T-helper 22 cell (primary cell): ENCODE measurements at regions not wholly inside any gene's neighbourhood (a gene's known extent, or its start where the extent isn't known, plus 50 kb on each side); places are given as distances from the start of the nearest gene placed in this dataset.
"Not testable (repeated sequence)": the region's sequence is repeated elsewhere in the genome, so short reads cannot be mapped to it uniquely, and the experiment has no call there.

Experiments used
- DNase-seq: peaks from one replicate; pipeline ENCODE4 v3.0.0-alpha.2; 2020; ENCODE audit warnings: low read depth

GRCh38 chr12:31820832-31821231 is 92.0 kb upstream of the AMN1 start:
- no peak for DNase-seq

- DNase-seq: no peak
Measured at GRCh38 chr12:31819427-31819826, 90.6 kb upstream of the AMN1 start.

GRCh38 chr12:31818623-31819268 is 89.9 kb upstream of the AMN1 start:
- no peak for DNase-seq

- DNase-seq: no peak
Measured at GRCh38 chr12:31817120-31817519, 88.3 kb upstream of the AMN1 start.

GRCh38 chr12:31815096-31815495 is 86.3 kb upstream of the AMN1 start:
- DNase-seq: no peak

GRCh38 chr12:31813305-31813704 is 84.5 kb upstream of the AMN1 start:
- DNase-seq: no peak

GRCh38 chr12:31807773-31808097 is 78.9 kb upstream of the AMN1 start:
- DNase-seq: no peak

GRCh38 chr12:31807081-31807772 is 78.4 kb upstream of the AMN1 start:
- not testable (repeated sequence) for DNase-seq

GRCh38 chr12:31805681-31806080 is 76.9 kb upstream of the AMN1 start:
- DNase-seq: not testable (repeated sequence)

GRCh38 chr12:31804707-31805106 is 75.9 kb upstream of the AMN1 start:
- not testable (repeated sequence) for DNase-seq

GRCh38 chr12:31804185-31804504 is 75.3 kb upstream of the AMN1 start:
- DNase-seq: no peak

- no peak for DNase-seq
Measured at GRCh38 chr12:31803306-31804184, 74.7 kb upstream of the AMN1 start.

- no peak for DNase-seq
Measured at GRCh38 chr12:31801872-31802271, 73.1 kb upstream of the AMN1 start.

GRCh38 chr12:31797230-31797872 is 68.5 kb upstream of the AMN1 start:
- no peak for DNase-seq

- no peak for DNase-seq
Measured at GRCh38 chr12:31796270-31796951, 67.6 kb upstream of the AMN1 start.

- no peak for DNase-seq
Measured at GRCh38 chr12:31794745-31795144, 65.9 kb upstream of the AMN1 start.

- not testable (repeated sequence) for DNase-seq
Measured at GRCh38 chr12:31791265-31791664, 62.4 kb upstream of the AMN1 start.

GRCh38 chr12:31790759-31791158 is 61.9 kb upstream of the AMN1 start:
- DNase-seq: no peak

- no peak for DNase-seq
Measured at GRCh38 chr12:31785318-31785717, 56.5 kb upstream of the AMN1 start.

- no peak for DNase-seq
Measured at GRCh38 chr12:31783996-31784645, 55.3 kb upstream of the AMN1 start.

GRCh38 chr12:31783556-31783955 is 54.7 kb upstream of the AMN1 start:
- DNase-seq: no peak
